Stimulated activated effector memory CD8-positive, alpha-beta T cell treated with anti-CD3 and anti-CD28 coated beads, Interleukin-12 subunit alpha, Interleukin-12 subunit beta, amount 100 ng/mL, for 72 hours (primary cell): ENCODE measurements at regions not wholly inside any gene's neighbourhood (a gene's known extent, or its start where the extent isn't known, plus 50 kb on each side); places are given as distances from the start of the nearest gene placed in this dataset.

ENCODE experiments used
- ATAC-seq: fragments of 150-1000 bp; cut with Tn5 transposase; 2 replicates; pipeline ENCODE4 v1.10.0; 2021
- DNase-seq, 2 donors: peaks; one replicate each; pipeline ENCODE4 v3.0.0; 2021 to 2022; ENCODE audit warnings: low spot score in 2 of 2
- H3K27ac Mint-ChIP-seq: one replicate; pipeline ENCODE4 v1.8.0; 2022; ENCODE audit warnings: mild to moderate bottlenecking, mixed read lengths
- H3K36me3 Mint-ChIP-seq: one replicate; pipeline ENCODE4 v1.8.0; 2022; ENCODE audit warnings: mild to moderate bottlenecking, mixed read lengths
- H3K4me1 Mint-ChIP-seq: one replicate; pipeline ENCODE4 v1.8.0; 2022; ENCODE audit warnings: mixed read lengths
- H3K4me3 Mint-ChIP-seq: one replicate; pipeline ENCODE4 v1.8.0; 2022; ENCODE audit warnings: mild to moderate bottlenecking, mixed read lengths
- H3K9me3 Mint-ChIP-seq: one replicate; pipeline ENCODE4 v1.8.0; 2022; ENCODE audit warnings: mixed read lengths

DNA sequence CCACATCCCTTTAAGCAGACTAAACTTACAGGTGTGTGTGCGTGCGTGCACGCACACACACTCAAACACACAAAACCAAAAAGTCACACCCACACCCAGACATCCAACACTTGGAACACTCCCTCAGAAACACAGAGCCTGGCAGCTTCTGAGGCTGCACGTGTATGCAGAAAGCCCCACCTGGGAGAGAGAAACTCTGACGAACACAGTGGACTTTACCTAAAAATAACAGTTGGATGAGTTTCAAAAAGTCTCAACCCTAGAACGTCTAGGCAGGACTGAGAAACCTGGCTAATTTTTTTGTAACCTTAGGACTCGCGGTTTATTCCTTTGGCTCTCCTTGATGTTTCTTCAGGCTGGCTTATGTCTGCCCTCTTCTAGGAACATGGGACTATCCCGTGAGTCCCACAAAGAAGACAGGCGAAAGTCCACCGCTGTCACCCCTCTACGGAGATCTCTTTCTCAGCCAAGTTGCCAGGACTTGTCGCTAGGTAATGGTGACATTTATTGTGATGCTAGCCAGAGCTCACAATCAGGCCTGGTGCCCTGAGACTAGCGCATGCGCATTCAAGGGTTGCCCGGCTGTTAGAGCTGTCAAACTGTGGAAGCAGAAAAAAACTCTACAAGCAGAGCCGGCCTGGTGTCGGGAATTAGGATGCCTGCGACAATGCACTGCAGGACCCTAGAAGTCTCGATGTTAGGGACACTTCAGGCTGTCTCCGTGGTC is 595.8 kb upstream of the TSPY4 start:
- Mint-ChIP-seq H3K4me1 (no peaks in the 10 kb centered on the region), H3K36me3 (no peaks in the 10 kb centered on the region), H3K4me3 (no peak overlapping the region), H3K27ac (no peak overlapping the region), H3K9me3 (no peaks in the 10 kb centered on the region)
- DNase-seq (no peak), ATAC-seq (no peak)

DNA sequence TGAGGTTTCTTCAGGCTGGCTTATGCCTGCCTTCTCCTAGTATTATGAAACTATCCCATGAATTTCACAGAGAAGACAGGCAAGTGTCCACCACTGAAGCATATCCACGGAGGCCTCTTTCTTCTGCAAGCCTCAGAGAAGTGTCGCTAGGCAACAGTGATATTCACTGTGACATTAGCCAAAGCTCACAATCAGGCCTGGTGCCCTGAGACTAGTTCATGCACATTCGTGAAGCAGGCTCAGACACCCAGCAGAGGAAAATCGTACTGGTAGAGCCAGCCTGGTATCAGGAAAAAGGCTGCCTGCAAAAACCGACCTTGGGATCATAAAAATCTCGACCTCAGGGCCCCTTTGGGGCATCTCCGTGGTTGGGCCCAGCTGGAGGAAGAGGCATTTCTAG is 573.1 kb upstream of the TSPY4 start:
- Mint-ChIP-seq H3K27ac (no peak overlapping the region), H3K4me3 (no peak overlapping the region), H3K4me1 (no peaks in the 10 kb centered on the region), H3K36me3 (no peaks in the 10 kb centered on the region), H3K9me3 (no peaks in the 10 kb centered on the region)
- ATAC-seq (no peak), DNase-seq (no peak)

DNA sequence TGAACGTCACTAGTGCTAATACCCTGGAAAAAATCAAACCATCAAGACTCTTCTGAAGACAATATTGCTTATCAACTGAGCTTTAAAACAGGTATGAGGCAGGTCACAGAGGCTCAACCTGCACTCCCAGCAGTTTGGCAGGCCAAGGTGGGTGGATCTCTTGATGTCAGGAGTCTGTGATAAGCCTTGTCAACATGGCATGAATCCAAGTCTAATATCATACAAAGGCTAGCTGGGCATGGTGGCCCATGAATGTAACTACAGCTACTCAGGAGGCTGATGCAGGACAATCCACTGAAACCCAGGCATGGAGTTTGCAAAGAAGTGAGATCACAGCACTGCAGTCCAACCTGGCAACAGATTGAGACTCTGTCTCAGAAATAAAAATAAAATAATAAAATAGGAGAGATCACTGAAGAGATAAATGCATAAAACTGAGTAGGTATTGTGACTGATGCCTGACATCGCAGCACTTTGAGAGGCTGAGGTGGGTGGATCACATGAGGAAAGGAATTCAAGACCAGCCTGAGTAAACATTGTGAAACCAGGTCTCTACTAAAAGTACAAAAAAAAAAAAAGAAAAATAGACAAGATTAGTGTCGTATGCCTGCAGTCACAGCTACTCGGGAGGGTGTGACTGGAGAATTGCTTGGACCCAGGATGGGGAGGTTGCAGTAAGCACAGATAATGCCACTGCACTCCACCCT is 555.9 kb upstream of the TSPY4 start:
- DNase-seq (no peak), ATAC-seq (no peak)
- Mint-ChIP-seq H3K27ac (no peak overlapping the region), H3K4me1 (no peaks in the 10 kb centered on the region), H3K36me3 (no peaks in the 10 kb centered on the region), H3K9me3 (peaks cover 2% of the 10 kb centered on the region), H3K4me3 (no peak overlapping the region)

DNA sequence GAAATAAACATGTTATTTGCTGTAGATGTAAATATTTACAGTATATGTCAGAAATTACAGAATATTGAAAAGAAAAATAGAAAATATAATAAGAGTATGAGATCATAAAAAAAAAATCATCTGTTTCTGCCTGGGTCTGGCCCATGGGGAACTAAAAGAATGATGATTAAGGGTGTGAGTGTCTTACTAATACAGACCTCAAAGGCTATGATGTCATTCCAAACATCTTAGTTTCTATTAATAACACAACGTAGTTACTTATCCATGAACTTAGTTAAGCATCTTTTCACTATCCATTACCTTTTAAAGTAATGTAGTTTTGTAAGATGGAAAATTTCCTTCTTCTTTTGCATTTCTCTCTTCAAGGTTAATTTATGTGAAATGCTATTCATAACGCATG is 542.7 kb upstream of the TSPY4 start:
- Mint-ChIP-seq H3K36me3 (no peaks in the 10 kb centered on the region), H3K4me3 (no peak overlapping the region), H3K9me3 (peaks cover 4% of the 10 kb centered on the region), H3K4me1 (no peaks in the 10 kb centered on the region), H3K27ac (no peak overlapping the region)
- DNase-seq = no peak
- no peak for ATAC-seq

DNA sequence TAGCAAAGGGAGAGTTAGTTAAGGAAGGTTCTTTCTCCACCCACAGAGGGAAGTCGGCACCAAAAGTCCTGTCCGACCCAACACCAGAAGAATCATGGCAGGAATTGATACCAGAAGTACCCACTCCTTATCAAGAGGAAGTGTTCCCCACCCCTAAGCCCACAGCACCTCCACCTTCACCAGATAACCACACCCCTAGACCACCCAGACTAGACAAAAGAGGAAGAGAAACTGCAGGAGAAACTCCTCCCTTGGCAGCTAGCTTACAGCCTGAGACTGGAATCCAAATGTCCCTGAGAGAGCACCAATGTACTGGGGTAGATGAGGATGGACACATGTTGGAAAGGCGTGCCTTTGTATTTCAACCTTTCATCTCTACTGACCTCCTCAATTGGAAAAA is 532.9 kb upstream of the TSPY4 start:
- H3K27ac Mint-ChIP-seq = no peak overlapping the region
- H3K4me1 Mint-ChIP-seq = no peaks in the 10 kb centered on the region
- DNase-seq (no peak), ATAC-seq (no peak)
- H3K9me3 Mint-ChIP-seq = no peaks in the 10 kb centered on the region
- no peaks in the 10 kb centered on the region for H3K36me3 Mint-ChIP-seq
- H3K4me3 Mint-ChIP-seq = no peak overlapping the region

DNA sequence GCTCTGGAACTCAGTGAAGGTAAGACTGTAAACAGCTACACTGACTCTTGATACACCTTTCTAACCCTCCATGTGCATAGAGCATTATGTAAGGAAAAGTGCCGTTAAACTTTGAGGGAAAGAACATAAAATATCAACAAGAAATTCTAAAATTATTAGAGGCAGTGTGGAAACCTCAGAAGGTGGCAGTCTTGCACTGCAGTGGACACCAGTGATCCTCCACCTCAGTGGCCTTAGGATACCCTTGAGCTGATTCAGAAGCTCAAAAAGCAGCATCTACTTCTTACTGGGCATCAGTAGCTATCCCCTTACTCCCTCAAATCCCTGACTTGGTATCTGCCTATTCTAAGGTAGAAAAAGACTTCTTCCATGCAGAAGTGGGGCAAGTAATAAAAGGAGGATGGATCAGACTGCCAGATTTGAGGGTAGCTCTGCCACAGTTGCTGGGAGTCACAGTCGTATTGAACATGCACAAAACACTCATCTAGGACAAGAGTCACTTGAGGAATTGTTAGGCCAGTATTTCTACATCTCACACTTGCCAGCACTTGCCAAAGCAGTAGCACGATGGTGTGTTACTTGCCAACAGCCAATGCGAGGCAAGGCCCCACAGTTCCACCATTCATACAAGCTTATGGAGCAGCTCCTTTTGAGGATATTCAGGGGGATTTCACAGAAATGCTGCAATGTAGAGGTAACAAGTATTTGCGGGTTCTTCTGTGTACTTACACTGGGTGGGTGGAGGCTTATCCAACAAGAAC is 529.4 kb upstream of the TSPY4 start:
- Mint-ChIP-seq H3K27ac (no peak overlapping the region), H3K4me1 (no peaks in the 10 kb centered on the region), H3K36me3 (no peaks in the 10 kb centered on the region), H3K9me3 (no peaks in the 10 kb centered on the region), H3K4me3 (no peak overlapping the region)
- ATAC-seq = no peak
- no peak for DNase-seq

DNA sequence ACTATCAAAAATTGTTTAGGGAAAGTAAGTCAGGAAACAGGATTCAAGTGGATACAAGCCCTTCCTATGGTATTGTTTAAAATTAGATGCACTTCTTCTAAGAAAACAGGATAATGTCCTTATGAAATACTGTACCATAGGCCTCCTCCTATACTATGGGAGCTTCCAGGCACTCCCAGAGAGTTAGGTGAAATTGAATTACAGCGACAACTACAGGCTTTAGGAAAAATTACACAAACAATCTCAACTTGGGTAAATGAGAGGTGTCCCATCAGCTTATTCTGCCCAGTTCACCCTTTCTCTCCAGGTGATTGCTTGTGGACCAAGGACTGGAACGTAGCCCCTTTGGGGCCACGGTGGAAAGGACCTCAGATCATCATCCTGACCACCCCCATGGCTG is 528.7 kb upstream of the TSPY4 start:
- H3K4me3 Mint-ChIP-seq = no peak overlapping the region
- H3K9me3 Mint-ChIP-seq = no peaks in the 10 kb centered on the region
- no peak for ATAC-seq
- H3K27ac Mint-ChIP-seq = no peak overlapping the region
- DNase-seq = no peak
- H3K36me3 Mint-ChIP-seq = no peaks in the 10 kb centered on the region
- H3K4me1 Mint-ChIP-seq = no peaks in the 10 kb centered on the region

DNA sequence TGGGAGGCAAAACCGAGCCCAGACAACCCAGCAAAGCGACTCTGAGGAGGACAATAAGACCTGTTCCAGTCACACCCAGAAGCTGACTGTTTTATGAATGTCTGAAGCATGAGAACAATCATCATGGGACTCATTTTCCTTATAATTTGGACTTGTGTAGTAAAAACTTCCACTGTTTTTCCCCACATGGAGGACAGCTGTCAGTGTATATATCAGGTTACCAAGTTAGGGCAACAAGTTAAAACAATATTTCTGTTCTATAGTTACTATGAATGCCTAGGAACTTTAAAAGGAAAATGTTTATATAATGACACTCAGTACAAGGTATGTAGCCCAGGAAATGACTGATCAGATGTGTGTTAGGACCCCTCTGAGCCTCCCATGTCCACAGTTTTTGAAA is 528.2 kb upstream of the TSPY4 start:
- no peak for ATAC-seq
- no peaks in the 10 kb centered on the region for H3K36me3 Mint-ChIP-seq
- no peaks in the 10 kb centered on the region for H3K4me1 Mint-ChIP-seq
- DNase-seq = no peak
- no peaks in the 10 kb centered on the region for H3K9me3 Mint-ChIP-seq
- H3K27ac Mint-ChIP-seq = no peak overlapping the region
- no peak overlapping the region for H3K4me3 Mint-ChIP-seq

DNA sequence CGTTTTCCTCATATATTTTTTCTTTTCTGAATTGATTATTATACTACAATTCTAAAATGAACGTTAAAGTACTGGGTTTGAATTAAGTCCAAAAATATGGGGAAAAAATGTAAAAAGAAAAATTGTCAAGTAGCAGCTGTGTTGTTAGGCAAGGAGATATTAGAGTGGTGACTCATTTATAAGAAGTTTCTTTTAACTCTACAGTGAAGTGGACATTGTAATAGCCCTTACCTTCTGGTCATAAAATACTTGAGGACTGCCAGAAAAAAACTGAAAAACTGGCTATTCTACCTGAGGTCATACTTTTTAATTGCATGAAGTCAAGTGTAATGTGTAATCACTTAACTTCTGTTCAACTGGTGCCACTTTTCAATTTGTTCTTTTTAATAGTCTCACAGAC is 523.1 kb upstream of the TSPY4 start:
- no peaks in the 10 kb centered on the region for H3K4me1 Mint-ChIP-seq

DNA sequence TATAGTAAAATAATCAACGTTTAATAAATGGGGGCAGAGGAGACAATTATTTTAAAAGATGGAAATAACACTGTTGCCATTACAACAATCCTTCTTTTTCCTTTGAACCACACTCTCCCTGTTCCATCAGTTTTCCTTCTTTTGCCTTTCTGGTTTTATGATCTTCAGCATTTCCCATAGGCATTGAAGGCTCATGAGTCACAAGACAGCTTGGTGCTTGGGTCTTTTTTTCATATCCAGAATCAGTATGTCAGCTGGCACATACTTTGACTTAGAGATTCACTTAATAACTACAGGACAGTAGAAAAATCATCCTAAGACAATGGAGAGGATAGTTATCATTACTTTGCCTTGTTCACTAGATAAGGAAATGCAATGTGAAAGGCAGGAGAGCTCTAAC is 521.6 kb upstream of the TSPY4 start:
- no peak for ATAC-seq
- Mint-ChIP-seq H3K27ac (no peak overlapping the region), H3K9me3 (peaks cover 3% of the 10 kb centered on the region), H3K36me3 (no peaks in the 10 kb centered on the region), H3K4me3 (no peak overlapping the region), H3K4me1 (no peaks in the 10 kb centered on the region)
- DNase-seq = no peak

More for the DNA sequence above, 523.1 kb upstream of the TSPY4 start:
- DNase-seq = no peak
- Mint-ChIP-seq H3K36me3 (no peaks in the 10 kb centered on the region), H3K4me3 (no peak overlapping the region), H3K27ac (no peak overlapping the region), H3K9me3 (peaks cover 3% of the 10 kb centered on the region)
- no peak for ATAC-seq

DNA sequence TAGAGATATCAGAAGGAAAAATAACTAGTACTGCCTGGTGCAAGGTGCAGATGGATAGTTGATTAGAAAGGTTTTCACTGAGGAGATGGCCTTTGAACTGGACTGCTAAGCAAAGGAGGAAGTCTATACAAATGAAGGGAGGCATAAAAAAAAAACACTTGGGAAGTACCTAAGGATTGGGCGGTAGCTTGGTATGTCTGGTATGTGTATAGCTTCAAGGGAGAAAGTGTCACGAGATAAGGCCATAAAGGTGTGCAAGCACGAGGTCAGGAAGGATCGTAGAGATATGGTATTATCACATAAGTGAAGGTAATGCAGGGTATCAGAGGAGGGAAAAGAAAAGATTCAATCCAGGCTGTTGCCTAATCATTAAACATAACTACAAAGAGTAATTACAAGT is 517.2 kb upstream of the TSPY4 start:
- Mint-ChIP-seq H3K4me3 (no peak overlapping the region), H3K27ac (no peak overlapping the region), H3K4me1 (no peaks in the 10 kb centered on the region), H3K9me3 (peaks cover 8% of the 10 kb centered on the region), H3K36me3 (no peaks in the 10 kb centered on the region)
- no peak for DNase-seq
- ATAC-seq = no peak

DNA sequence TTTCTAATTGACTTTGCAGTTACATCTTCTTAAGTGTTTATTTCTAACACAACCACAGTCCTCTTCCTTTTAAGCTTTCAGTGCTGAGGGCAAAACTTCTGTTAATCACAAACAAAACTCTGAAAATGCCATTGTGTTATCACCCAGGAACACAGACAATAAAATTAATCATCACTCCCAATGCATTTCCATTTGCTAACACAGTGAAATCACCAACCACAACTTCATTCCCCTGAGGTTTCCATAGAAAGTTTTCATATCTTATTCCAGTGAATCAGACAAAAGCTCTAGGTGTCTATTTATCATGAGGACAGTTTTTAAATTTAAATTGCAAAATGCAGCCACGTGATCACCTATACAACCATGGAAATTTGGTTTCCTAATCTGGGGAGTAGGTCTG is 516.2 kb upstream of the TSPY4 start:
- Mint-ChIP-seq H3K9me3 (peaks cover 7% of the 10 kb centered on the region), H3K36me3 (no peaks in the 10 kb centered on the region), H3K27ac (no peak overlapping the region), H3K4me3 (no peak overlapping the region), H3K4me1 (no peaks in the 10 kb centered on the region)
- ATAC-seq (no peak), DNase-seq (no peak)

DNA sequence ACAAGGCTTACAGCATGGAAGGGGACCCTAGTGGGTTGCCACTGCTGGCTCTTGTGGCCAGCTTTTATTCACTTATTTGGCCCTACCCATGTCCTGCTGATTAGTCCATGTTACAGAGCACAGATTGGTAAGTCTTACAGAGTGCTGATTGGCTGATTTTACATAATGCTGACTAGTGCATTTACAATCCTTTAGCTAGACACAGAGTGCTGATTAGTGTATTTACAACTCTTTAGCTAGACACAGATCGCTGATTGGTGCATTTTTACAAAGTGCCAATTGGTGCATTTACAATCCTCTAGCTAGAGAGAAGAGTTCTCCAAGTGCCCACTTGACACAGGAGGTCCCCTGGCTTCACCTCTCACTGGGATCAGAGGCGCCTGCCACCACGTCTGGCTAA is 485.0 kb upstream of the TSPY4 start:
- H3K4me1 Mint-ChIP-seq = no peaks in the 10 kb centered on the region
- no peak overlapping the region for H3K4me3 Mint-ChIP-seq
- no peak overlapping the region for H3K27ac Mint-ChIP-seq
- no peaks in the 10 kb centered on the region for H3K36me3 Mint-ChIP-seq
- ATAC-seq = no peak
- H3K9me3 Mint-ChIP-seq = no peaks in the 10 kb centered on the region
- no peak for DNase-seq

DNA sequence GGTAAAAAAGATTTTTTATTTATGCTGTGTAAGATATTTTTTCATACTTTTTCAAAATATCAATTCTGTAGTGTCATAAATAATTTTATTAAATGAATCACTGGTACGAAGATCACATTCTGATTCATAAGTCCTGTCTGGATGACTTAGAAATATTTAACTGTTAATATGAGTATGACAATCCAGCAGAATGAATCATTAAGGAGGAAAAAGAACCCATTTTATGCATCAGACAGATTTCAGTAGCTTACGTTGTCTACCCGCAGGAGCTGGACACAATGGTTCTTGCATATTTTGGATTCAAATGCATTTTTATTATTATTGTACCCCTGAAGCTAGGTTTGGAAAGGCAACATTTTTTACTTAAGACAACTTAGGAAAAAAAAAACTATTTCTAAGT is 448.9 kb upstream of the TSPY4 start:
- Mint-ChIP-seq H3K36me3 (no peaks in the 10 kb centered on the region), H3K4me3 (no peak overlapping the region), H3K27ac (no peak overlapping the region), H3K9me3 (peaks cover 3% of the 10 kb centered on the region), H3K4me1 (no peaks in the 10 kb centered on the region)
- no peak for ATAC-seq
- DNase-seq = no peak

DNA sequence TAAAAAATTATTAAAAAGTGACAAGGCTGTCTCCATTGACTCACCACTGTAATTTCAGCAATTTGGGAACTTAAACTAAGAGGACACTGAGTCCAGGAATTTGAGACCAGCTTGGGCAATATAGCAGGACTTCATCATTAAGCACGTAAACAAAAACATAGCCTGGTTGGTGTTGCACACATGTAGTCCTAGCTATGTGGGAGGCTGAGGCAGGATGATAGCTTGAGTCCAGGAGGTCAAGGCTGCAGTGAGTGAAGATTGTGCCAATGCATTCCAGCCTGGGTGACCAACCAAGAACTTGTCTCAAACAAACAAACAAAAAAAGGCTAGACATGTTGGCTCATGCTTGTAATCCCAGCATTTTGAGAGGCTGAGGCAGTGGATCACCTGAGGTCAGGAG is 439.4 kb upstream of the TSPY4 start:
- no peak for ATAC-seq
- Mint-ChIP-seq H3K4me1 (no peaks in the 10 kb centered on the region), H3K36me3 (no peaks in the 10 kb centered on the region), H3K27ac (no peak overlapping the region), H3K4me3 (no peak overlapping the region), H3K9me3 (no peaks in the 10 kb centered on the region)
- no peak for DNase-seq

DNA sequence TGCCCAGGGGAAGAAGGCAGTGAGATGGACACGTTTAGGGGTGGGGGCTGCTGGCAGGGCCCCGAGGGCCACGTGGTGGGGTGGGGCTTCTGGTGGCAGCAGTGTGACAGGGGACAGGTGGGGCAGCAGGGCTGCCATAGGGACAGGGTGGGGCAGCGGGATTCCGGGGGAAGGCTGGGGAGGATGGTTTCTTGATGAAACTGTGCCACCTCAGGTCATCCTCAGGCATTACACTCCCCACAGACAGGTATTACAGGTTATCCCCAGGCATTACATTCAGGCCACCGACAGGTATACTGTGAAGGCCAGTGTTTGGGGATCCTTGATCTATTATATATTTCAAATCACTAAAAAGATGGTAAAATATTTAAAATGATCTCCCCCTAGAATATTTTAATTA is 432.1 kb upstream of the TSPY4 start:
- Mint-ChIP-seq H3K9me3 (no peaks in the 10 kb centered on the region), H3K27ac (no peak overlapping the region), H3K36me3 (no peaks in the 10 kb centered on the region), H3K4me1 (no peaks in the 10 kb centered on the region), H3K4me3 (no peak overlapping the region)
- ATAC-seq = no peak
- DNase-seq = no peak
